Keratinocyte (primary cell): ENCODE measurements at regions not wholly inside any gene's neighbourhood (a gene's known extent, or its start where the extent isn't known, plus 50 kb on each side); places are given as distances from the start of the nearest gene placed in this dataset.
"Not testable (repeated sequence)": the region's sequence is repeated elsewhere in the genome, so short reads cannot be mapped to it uniquely, and the experiment has no call there.

ENCODE experiments used
- DNase-seq: peaks from one replicate; pipeline ENCODE4 v3.0.0-alpha.2; 2011; ENCODE audit warnings: low read depth, missing footprints, low spot score
- FAIRE-seq: peaks from 2 replicates; lab custom pipeline; 2011; peaks lifted over from hg19 to GRCh38; lab: Jason Lieb, UNC
- H2AFZ ChIP-seq: 2 replicates; pipeline ENCODE4 v1.6.0; 2012; ENCODE audit warnings: low read length, control low read depth, inconsistent platforms; ENCODE audit not compliant: control insufficient read depth
- H3K27ac ChIP-seq: 2 replicates; pipeline ENCODE4 v1.5.1; 2011; ENCODE audit warnings: low read length; ENCODE audit not compliant: control insufficient read depth, insufficient read depth
- H3K27me3 ChIP-seq: 3 replicates; pipeline ENCODE4 v1.6.0; 2011; ENCODE audit warnings: low read length; ENCODE audit not compliant: control insufficient read depth, insufficient read depth; ENCODE audit errors: extremely low read depth
- H3K36me3 ChIP-seq, 2 experiments: 2 replicates in 1 of 2; 3 replicates in 1 of 2; pipeline ENCODE4 v1.5.1; 2011; ENCODE audit warnings: low read length in 2 of 2, mild to moderate bottlenecking in 1 of 2; ENCODE audit not compliant: control insufficient read depth in 2 of 2, insufficient read depth in 2 of 2; ENCODE audit errors: extremely low read depth in 1 of 2
- H3K4me1 ChIP-seq: 3 replicates; pipeline ENCODE4 v1.5.1; 2011; ENCODE audit warnings: low read length; ENCODE audit not compliant: control insufficient read depth, insufficient read depth; ENCODE audit errors: extremely low read depth
- H3K4me2 ChIP-seq: 3 replicates; pipeline ENCODE4 v1.6.0; 2011; ENCODE audit warnings: low read depth, low read length; ENCODE audit not compliant: control insufficient read depth, insufficient read depth; ENCODE audit errors: extremely low read depth
- H3K4me3 ChIP-seq, 3 experiments: fragments of 200-600 bp in 1 of 3; sonication (generic) in 1 of 3; 2 replicates in 2 of 3; 3 replicates in 1 of 3; pipeline ENCODE4 v1.5.1; 2011 to 2016; ENCODE audit warnings: low read length in 3 of 3, mild to moderate bottlenecking in 3 of 3, control low read depth in 2 of 3, inconsistent platforms in 1 of 3, low read depth in 1 of 3, mixed read lengths in 1 of 3, mixed run types in 1 of 3, moderate library complexity in 1 of 3; ENCODE audit not compliant: control insufficient read depth in 2 of 3, insufficient read depth in 2 of 3; ENCODE audit errors: extremely low read depth in 1 of 3
- H3K79me2 ChIP-seq: 2 replicates; pipeline ENCODE4 v1.6.0; 2012; ENCODE audit warnings: low read length; ENCODE audit not compliant: control insufficient read depth, insufficient read depth
- H3K9ac ChIP-seq: 3 replicates; pipeline ENCODE4 v1.6.0; 2011; ENCODE audit warnings: low read length; ENCODE audit not compliant: control insufficient read depth, insufficient read depth; ENCODE audit errors: extremely low read depth
- H3K9me1 ChIP-seq: 3 replicates; pipeline ENCODE4 v1.6.0; 2011; ENCODE audit warnings: low read length; ENCODE audit not compliant: control insufficient read depth, insufficient read depth; ENCODE audit errors: extremely low read depth
- H3K9me3 ChIP-seq: 2 replicates; pipeline ENCODE4 v1.5.1; 2012; ENCODE audit warnings: low read depth, low read length; ENCODE audit not compliant: control insufficient read depth
- H4K20me1 ChIP-seq: 3 replicates; pipeline ENCODE4 v1.6.0; 2011; ENCODE audit warnings: low read length; ENCODE audit not compliant: control insufficient read depth, insufficient read depth; ENCODE audit errors: extremely low read depth
- EZH2 ChIP-seq: IDR thresholded peaks from one replicate; pipeline ENCODE4 v1.6.1; 2012; ENCODE audit warnings: inconsistent platforms, mild to moderate bottlenecking, low read length, moderate library complexity
- dilution Hi-C: fragments of 300-500 bp; cut with MboI; formaldehyde crosslinking; loops from one replicate; pipeline ENCODE4 v1.7.0; 2020; ENCODE audit warnings: low sequenced_read_pairs; ENCODE audit not compliant: extremely low pct_ligation_motif_present
- TF ChIP-seq, protein P1 (sequence below), 3 experiments: IDR thresholded peaks in 1 of 3; conservative IDR thresholded peaks in 1 of 3; optimal IDR thresholded peaks in 1 of 3; 2 replicates in 2 of 3; 3 replicates in 1 of 3; pipeline versions ENCODE3 to v1.5.1; 2011; ENCODE audit warnings: low read length in 3 of 3, mild to moderate bottlenecking in 3 of 3, moderate library complexity in 2 of 3, control low read depth in 1 of 3, inconsistent platforms in 1 of 3; ENCODE audit not compliant: insufficient read depth in 2 of 3; ENCODE audit errors: extremely low read depth in 1 of 3

DNA sequence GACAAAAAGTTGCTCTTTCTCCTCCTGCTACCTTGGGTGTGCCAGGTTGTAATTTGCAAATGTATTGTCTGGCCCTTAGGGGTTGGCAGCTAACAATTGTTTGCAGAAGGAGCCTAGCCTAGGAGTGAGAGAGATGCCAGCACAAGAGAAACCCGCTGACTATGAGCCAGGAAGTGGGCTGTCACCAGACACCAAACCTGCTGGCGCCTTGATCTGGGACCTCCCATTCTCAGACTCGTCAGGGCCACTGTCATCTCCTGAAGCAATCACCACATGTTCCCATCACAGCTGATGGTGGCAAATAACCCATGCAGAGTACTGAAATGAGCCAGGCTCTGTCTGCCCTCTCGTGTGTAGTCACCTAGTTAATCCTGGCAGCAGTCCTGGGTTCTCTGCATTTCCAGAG is 406.4 kb upstream of the NPAP1 start:
- H3K4me3 ChIP-seq = no peak overlapping the region
- no peaks in the 10 kb centered on the region for H3K4me1 ChIP-seq
- H3K4me2 ChIP-seq = no peak overlapping the region
- H3K27me3 ChIP-seq = no peaks in the 10 kb centered on the region
- TF ChIP-seq EZH2 = no peak
- TF ChIP-seq, protein P1, sequence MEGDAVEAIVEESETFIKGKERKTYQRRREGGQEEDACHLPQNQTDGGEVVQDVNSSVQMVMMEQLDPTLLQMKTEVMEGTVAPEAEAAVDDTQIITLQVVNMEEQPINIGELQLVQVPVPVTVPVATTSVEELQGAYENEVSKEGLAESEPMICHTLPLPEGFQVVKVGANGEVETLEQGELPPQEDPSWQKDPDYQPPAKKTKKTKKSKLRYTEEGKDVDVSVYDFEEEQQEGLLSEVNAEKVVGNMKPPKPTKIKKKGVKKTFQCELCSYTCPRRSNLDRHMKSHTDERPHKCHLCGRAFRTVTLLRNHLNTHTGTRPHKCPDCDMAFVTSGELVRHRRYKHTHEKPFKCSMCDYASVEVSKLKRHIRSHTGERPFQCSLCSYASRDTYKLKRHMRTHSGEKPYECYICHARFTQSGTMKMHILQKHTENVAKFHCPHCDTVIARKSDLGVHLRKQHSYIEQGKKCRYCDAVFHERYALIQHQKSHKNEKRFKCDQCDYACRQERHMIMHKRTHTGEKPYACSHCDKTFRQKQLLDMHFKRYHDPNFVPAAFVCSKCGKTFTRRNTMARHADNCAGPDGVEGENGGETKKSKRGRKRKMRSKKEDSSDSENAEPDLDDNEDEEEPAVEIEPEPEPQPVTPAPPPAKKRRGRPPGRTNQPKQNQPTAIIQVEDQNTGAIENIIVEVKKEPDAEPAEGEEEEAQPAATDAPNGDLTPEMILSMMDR (optimal IDR thresholded peaks at IDR 0.05 in 1 of 3, IDR thresholded peaks at IDR 0.05 in 1 of 3, conservative IDR thresholded peaks at IDR 0.05 in 1 of 3; ENCODE audit: extremely low read depth in 1 of 3, insufficient read depth in 2 of 3, low read length in 3 of 3) = no peak
- dilution Hi-C loops = no loop called here
- no peaks in the 10 kb centered on the region for H4K20me1 ChIP-seq
- no peaks in the 10 kb centered on the region for H3K36me3 ChIP-seq
- no peak overlapping the region for H3K9ac ChIP-seq
- no peak for DNase-seq
- H3K9me3 ChIP-seq = no peaks in the 10 kb centered on the region
- H2AFZ ChIP-seq = no peak overlapping the region
- H3K27ac ChIP-seq = no peak overlapping the region
- H3K9me1 ChIP-seq = no peaks in the 10 kb centered on the region
- H3K79me2 ChIP-seq = no peaks in the 10 kb centered on the region
- no peak for FAIRE-seq

DNA sequence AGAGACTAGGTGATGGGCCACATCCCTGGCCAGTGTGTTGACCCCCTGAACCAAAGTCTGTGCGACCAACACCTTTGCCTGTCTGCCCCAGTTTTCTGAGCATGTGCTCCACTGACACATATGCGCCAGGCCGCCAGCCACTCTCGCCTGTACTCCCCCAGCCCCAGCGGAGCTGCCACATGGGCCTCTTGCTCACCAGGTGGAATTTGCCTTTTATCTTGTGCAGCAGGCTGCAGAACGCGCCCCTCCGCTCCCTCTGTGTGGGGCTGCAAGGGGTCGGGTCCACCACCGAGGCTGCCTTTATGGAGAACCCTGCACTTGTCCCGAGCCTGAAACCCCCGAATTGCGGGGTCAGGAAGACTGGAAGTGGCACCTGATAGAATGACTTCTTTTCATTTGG is 405.7 kb upstream of the NPAP1 start:
- TF ChIP-seq, protein P1 (optimal IDR thresholded peaks at IDR 0.05 in 1 of 3, IDR thresholded peaks at IDR 0.05 in 1 of 3, conservative IDR thresholded peaks at IDR 0.05 in 1 of 3; ENCODE audit: extremely low read depth in 1 of 3, insufficient read depth in 2 of 3, low read length in 3 of 3) = no peak
- TF ChIP-seq EZH2 = no peak
- Histone ChIP-seq H3K27ac (no peak overlapping the region), H3K9ac (no peak overlapping the region), H3K9me1 (no peaks in the 10 kb centered on the region), H3K36me3 (no peaks in the 10 kb centered on the region), H3K27me3 (no peaks in the 10 kb centered on the region), H3K79me2 (no peaks in the 10 kb centered on the region), H3K4me3 (no peak overlapping the region), H3K4me1 (no peaks in the 10 kb centered on the region), H3K4me2 (no peak overlapping the region), H4K20me1 (no peaks in the 10 kb centered on the region), H2AFZ (no peak overlapping the region), H3K9me3 (no peaks in the 10 kb centered on the region)
- dilution Hi-C loops = no loop called here
- no peak for FAIRE-seq
- no peak for DNase-seq

DNA sequence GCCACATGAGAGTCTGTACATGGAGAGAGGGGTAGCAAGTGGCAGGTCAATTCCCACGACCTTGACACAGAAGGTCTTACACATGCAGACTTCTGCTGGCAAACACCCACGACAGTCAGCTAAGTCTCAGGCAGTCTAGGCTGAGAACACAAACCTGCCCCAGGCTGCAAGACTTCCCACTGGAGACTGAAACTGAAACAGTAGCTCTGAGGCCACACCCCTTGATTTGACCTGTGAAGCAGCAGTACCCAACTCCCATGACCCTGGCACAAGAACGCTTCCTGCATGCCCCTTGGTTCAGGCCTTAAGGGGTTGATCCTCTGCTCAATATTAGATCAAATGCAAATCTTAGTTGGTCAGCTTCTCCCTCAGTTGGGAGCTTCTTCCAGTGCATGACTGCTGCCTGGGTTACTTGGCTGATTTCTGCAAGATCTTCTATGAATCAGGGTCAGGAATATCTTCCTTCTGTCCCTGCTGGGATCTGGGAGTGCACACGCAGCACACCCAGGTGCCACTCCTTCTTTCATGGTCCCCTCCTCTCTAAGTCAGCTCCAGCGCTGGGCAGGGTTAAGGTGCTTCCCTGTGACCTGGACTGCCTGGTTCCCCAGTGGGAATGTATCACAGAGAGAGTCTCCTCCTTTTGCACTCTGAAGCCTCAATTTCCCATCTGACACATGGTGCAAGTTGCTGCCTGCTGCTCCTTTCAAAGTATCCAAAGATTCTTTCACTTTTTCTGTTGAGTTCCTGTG is 403.9 kb upstream of the NPAP1 start:
- H3K4me1 ChIP-seq, H3K4me2 ChIP-seq, DNase-seq, H3K4me3 ChIP-seq, H2AFZ ChIP-seq, H4K20me1 ChIP-seq, H3K9me3 ChIP-seq, FAIRE-seq, H3K9me1 ChIP-seq, H3K36me3 ChIP-seq, H3K27me3 ChIP-seq, H3K79me2 ChIP-seq, H3K9ac ChIP-seq, dilution Hi-C loops, H3K27ac ChIP-seq: not testable (repeated sequence)
